ENCODE measurements at regions not wholly inside any gene's neighbourhood (a gene's known extent, or its start where the extent isn't known, plus 50 kb on each side); places are given as distances from the start of the nearest gene placed in this dataset.

- H3K4me3 ChIP-seq, result no peak overlapping the region
- WGBS (ENCODE audit: missing lambda C conversion rate), result 4% methylated on average over 3 of the region's 3 CpGs
- no peak overlapping the region for H3K27ac ChIP-seq
- no peaks in the 10 kb centered on the region for H3K4me1 ChIP-seq
- no peaks in the 10 kb centered on the region for H3K9me3 ChIP-seq
- TF ChIP-seq EP300 (IDR thresholded peaks at IDR 0.05) (no peak), HOXA7 (CRISPR knock-in tag; IDR thresholded peaks at IDR 0.05) (no peak), NFE2L2 (conservative IDR thresholded peaks at IDR 0.05; ENCODE audit: low read length) (no peak), ELK1 (IDR thresholded peaks at IDR 0.05; ENCODE audit: low read depth, low read length) (no peak), TFCP2L1 (CRISPR knock-in tag; IDR thresholded peaks at IDR 0.05) (no peak), CBX2 (IDR thresholded peaks at IDR 0.05; ENCODE audit: borderline replicate concordance, low read depth) (no peak), KDM5A (IDR thresholded peaks at IDR 0.05) (no peak), CTCF (IDR thresholded peaks at IDR 0.05) (no peak), ZC3H11A (IDR thresholded peaks at IDR 0.05) (no peak), MAFK (IDR thresholded peaks at IDR 0.05; ENCODE audit: partially characterized antibody) (no peak), BHLHE40 (IDR thresholded peaks at IDR 0.05; ENCODE audit: low read depth, low read length) (no peak), HOXB13 (CRISPR knock-in tag; IDR thresholded peaks at IDR 0.05; ENCODE audit: low read depth) (no peak), FOXS1 (CRISPR knock-in tag; IDR thresholded peaks at IDR 0.05) (no peak), FOSL2 (IDR thresholded peaks at IDR 0.05) (no peak), FOSL2 (CRISPR knock-in tag; IDR thresholded peaks at IDR 0.05) (no peak), SMC3 (IDR thresholded peaks at IDR 0.05) (no peak), EHF (CRISPR knock-in tag; IDR thresholded peaks at IDR 0.05) (no peak), CHD2 (IDR thresholded peaks at IDR 0.05; ENCODE audit: low read length, partially characterized antibody) (no peak), RCOR1 (IDR thresholded peaks at IDR 0.05; ENCODE audit: low read depth, low read length) (no peak)
- FAIRE-seq (no peak), ATAC-seq (no peak), DNase-seq (ENCODE audit: low read depth in 1 of 2, low spot score in 1 of 2) (no peak)
- CTCF ChIA-PET, result interaction anchor here (0.6 kb wide), 1 partner anchor 57 kb away, joined by 3 read pairs; no protein-coding TSS in a partner anchor
- POLR2A ChIA-PET, result no interaction called here
- no peak overlapping the region for H3K4me2 ChIP-seq
Observed at GRCh38 chr4:148749403-148749802, 307.2 kb upstream of the NR3C2 start.

GRCh38 chr4:148747721-148748268 is 305.6 kb upstream of the NR3C2 start:
- Histone ChIP-seq H3K4me1 (no peaks in the 10 kb centered on the region), H3K27ac (no peak overlapping the region), H3K4me3 (no peak overlapping the region), H3K4me2 (no peak overlapping the region), H3K9me3 (no peaks in the 10 kb centered on the region)
- no peak for DNase-seq (ENCODE audit: low read depth in 1 of 2, low spot score in 1 of 2)
- 3% methylated on average over 4 of the region's 4 CpGs for WGBS (ENCODE audit: missing lambda C conversion rate)
- ChIA-PET CTCF (no interaction called here), POLR2A (no interaction called here)
- ATAC-seq, result no peak
- no peak for FAIRE-seq
- TF ChIP-seq NFE2L2 (conservative IDR thresholded peaks at IDR 0.05; ENCODE audit: low read length) (no peak), RFX5 (IDR thresholded peaks at IDR 0.05) (no peak), BHLHE40 (IDR thresholded peaks at IDR 0.05; ENCODE audit: low read depth, low read length) (no peak), FOSB (CRISPR knock-in tag; IDR thresholded peaks at IDR 0.05) (no peak), SREBF2 (IDR thresholded peaks at IDR 0.05) (no peak), CBX2 (IDR thresholded peaks at IDR 0.05; ENCODE audit: borderline replicate concordance, low read depth) (no peak), MYC (IDR thresholded peaks at IDR 0.05; ENCODE audit: borderline replicate concordance, low read length) (no peak), ESRRA (IDR thresholded peaks at IDR 0.05; ENCODE audit: borderline replicate concordance, low read length) (no peak), BCL3 (IDR thresholded peaks at IDR 0.05) (no peak)
